ENCODE measurements at regions not wholly inside any gene's neighbourhood (a gene's known extent, or its start where the extent isn't known, plus 50 kb on each side); places are given as distances from the start of the nearest gene placed in this dataset.

GRCh38 chr5:124957063-124957462 lies 210.6 kb upstream of the ZNF608 start:
- TF ChIP-seq POLR2AphosphoS5 (IDR thresholded peaks at IDR 0.05): no peak
- no peak for TF ChIP-seq CTCF (IDR thresholded peaks at IDR 0.05)
- no peak for TF ChIP-seq POLR2A (IDR thresholded peaks at IDR 0.05)
- TF ChIP-seq EP300 (IDR thresholded peaks at IDR 0.05): no peak

All from sigmoid colon (tissue), 4 donors.